Stomach (tissue), 4 donors: ENCODE measurements at regions not wholly inside any gene's neighbourhood (a gene's known extent, or its start where the extent isn't known, plus 50 kb on each side); places are given as distances from the start of the nearest gene placed in this dataset.

Experiments used
- CTCF ChIP-seq, 7 experiments: fragments of 450-650 bp in 4 of 7; fragments of 200-600 bp in 3 of 7; sonication (generic) in 3 of 7; IDR thresholded peaks; one replicate each; pipeline ENCODE4 v1.5.1; 2016 to 2019; ENCODE audit warnings: antibody characterized with exemption in 7 of 7, control low read depth in 2 of 7, mild to moderate bottlenecking in 1 of 7
- EP300 ChIP-seq: sonication (generic); formaldehyde crosslinking; IDR thresholded peaks from one replicate; pipeline ENCODE4 v1.6.1; 2017; ENCODE audit warnings: antibody characterized with exemption
- POLR2A ChIP-seq, 4 donors: fragments of 450-650 bp; IDR thresholded peaks; one replicate each; pipeline ENCODE4 v1.6.1; 2016; ENCODE audit warnings: antibody characterized with exemption in 4 of 4, control low read depth in 2 of 4, mild to moderate bottlenecking in 1 of 4, moderate library complexity in 1 of 4

GRCh38 chr13:102993348-102993747, 72.9 kb downstream of the SLC10A2 start:
- no peak for TF ChIP-seq EP300
- no peak for TF ChIP-seq POLR2A (IDR thresholded peaks at IDR 0.05)
- TF ChIP-seq CTCF (IDR thresholded peaks at IDR 0.05) = no peak
